SK-N-MC (cell line): ENCODE measurements at regions not wholly inside any gene's neighbourhood (a gene's known extent, or its start where the extent isn't known, plus 50 kb on each side); places are given as distances from the start of the nearest gene placed in this dataset.

Source experiments
- EZH2 ChIP-seq: fragments of 200-600 bp; sonication (generic); IDR thresholded peaks from one replicate; pipeline ENCODE4 v1.6.1; 2017; ENCODE audit warnings: antibody characterized with exemption
- FOXP2 ChIP-seq: optimal IDR thresholded peaks from 2 replicates; pipeline ENCODE3; 2011; ENCODE audit warnings: mild to moderate bottlenecking, moderate library complexity; ENCODE audit not compliant: insufficient read depth; ENCODE audit errors: extremely low read length, control extremely low read depth
- POLR2AphosphoS5 ChIP-seq: IDR thresholded peaks from 2 replicates; pipeline ENCODE4 v1.6.1; 2012; ENCODE audit warnings: mild to moderate bottlenecking, low read depth, low read length, borderline replicate concordance

DNA sequence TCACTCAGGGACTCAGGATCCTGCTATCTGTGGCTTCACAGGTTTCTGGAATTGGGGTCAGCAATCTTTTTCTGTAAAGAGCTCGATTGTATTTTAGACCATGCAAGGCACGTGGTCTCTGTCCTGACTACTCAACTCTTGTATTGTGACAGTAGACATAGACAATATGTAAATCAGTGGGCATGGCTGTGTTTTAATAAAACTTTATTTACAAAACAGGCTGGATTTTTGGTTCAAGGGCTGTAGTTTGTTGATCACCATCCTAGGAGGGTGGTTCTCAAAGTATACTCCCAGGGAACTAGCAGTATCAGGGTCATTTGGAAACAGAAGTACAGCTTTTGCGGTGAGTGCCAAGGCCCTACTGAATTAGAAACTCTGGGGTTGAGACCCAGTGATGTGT lies 108.2 kb upstream of the CRHR1 start:
- TF ChIP-seq EZH2 (no peak), POLR2AphosphoS5 (no peak), FOXP2 (no peak)
